ENCODE measurements at regions not wholly inside any gene's neighbourhood (a gene's known extent, or its start where the extent isn't known, plus 50 kb on each side); places are given as distances from the start of the nearest gene placed in this dataset.

DNA sequence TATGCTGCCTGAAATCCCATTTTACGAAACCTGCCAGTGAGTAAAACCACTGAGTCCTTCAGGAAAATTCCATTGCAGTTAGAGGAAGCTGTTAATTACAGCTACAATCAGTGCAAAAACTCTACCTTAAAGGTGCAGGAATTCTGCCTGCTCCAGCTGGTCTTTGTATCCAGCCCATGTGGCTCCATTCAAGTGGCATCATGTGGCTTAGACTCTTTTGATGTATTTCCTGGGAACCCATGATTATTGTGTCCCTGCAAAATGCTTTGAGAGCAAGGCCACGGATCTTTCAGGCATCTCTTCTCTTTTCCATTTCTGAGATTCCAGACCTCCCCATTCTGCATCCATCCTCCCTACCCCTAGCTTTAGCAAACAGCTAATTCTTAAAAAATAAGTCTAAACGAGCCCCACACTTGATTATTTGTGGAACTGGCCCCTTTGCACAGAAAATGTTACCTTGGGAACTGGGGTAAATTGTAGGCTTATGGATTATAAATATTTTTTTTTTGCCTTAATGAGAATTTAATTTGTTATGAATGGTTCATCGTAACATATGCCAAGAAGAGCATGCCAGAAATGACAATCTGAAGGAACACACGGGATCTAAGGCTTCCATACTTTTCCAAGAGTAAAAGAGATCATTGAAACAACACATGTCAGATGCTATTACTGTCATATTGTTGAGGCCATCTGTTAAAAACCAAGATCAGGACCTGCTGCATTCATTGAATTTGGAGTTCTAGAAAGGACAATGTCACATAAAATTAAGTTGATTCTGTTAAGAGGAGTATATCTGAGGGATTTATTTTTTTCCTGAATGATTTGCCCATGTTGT lies 144.6 kb downstream of the TPH2 start:
- DNase-seq = no peak

DNA sequence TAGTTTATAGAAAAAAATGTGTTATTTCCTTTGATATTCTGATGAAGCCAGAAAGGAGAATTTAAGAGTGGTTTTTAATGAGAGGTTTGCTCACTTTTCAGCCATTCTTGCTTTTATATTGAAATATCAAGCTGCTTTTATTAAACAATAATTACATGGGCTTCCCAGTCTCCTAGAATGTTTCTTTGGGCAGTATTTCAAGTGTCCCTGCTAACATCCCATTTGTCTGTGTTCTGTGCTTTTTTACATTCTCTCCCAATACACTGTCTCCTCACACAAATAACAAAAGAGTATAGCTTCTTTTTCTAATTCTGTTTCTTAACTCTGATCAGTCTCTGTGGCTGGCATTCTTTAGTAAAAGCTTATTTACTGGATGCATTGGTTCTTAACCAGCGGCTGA lies 145.4 kb downstream of the TPH2 start:
- no peak for DNase-seq

DNA sequence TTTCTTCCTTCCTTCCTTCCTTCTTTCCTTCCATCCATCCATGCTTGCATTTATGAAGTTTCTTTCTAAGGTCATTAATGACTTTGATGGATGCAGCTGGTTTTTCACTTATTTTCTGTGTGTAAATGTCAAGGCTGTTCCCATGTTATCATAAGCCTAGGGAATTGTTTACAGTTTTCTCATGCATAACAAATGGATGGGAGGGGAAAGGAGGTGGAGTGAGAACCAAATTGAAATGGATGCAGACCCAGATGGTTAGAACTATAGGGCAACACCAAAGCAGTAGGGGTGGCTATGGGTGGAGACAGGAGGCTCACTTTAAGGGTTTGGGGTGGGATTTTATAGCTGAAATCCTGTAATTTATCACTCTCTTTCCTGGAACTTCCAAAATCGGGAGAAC lies 146.2 kb downstream of the TPH2 start:
- DNase-seq = no peak

DNA sequence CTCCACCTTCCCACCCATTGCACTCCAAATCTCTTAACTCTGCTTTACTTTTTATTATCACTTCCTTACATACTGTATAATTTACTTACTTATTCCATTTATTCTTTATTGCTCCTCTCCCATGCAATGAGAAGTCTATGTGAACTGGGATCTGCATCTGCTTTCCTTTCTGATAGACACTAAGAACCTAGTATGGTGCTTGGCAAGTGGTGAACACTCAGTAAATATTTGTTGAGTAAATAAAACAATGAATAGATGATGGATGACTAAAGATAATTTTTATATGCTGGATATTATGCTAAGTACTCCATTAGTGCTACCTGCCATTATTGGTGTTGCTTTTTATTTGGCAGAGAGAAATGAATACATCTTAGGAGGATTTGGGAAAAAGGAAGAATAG lies 151.0 kb downstream of the TPH2 start:
- DNase-seq = peak; percentile 93

DNA sequence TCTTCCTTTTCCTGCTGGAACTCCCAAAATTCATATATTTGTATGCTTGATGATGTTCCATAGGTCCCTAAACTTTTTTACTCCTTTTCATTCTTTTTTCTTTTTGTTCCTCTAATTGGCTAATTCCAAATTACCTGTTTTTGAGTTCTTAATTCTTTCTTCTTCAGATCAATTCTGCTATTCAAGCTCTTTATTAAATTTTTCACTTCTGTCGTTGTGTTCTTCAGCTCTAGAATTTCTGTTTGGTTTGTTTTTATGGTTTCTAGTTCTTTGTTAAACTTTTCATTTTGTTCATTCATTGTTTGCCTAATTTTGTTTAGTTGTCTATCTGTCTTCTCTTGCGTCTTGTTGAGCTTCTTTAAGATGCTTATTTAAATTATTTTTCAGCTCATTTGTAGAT lies 154.8 kb downstream of the TPH2 start:
- DNase-seq = no peak

DNA sequence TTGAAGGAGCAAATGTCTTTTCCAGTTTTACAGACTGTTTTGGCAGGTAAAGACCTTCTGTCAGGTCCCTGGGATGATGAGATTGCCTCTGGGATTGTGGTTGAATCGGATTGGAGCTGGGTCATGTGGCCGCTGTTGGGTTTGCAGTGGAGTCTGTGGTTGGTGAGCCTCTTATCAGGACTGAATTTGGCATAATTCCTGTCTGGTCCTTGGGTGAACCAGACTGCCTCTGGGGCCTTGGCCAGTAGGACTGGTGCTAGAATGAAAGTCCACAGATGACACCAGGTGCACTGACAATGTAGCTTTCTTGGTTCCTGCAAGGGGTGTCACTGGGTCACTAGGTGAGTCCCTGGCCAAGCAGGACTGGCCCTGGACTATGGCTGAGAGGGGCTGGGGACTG lies 155.3 kb downstream of the TPH2 start:
- DNase-seq = no peak

DNA sequence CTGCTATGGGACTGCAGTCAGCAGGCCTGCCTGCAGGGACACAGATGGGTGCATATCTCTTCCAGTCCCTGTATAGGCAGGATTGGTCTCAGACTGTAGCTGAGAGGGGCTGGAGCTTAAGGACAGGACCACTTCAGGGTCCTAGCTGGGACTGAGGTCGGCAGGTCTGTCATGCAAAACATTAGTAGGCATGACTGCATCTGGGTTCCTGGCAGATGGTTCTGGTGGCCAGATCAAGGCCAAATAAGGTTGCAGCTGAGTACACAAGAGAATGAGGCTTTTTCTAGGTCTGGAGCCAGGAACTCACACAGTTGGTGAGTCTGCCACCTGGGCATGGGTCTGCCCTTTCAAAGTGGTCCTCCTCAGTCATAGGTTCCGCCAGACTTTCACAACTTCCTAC lies 155.8 kb downstream of the TPH2 start:
- DNase-seq = peak; percentile 48

DNA sequence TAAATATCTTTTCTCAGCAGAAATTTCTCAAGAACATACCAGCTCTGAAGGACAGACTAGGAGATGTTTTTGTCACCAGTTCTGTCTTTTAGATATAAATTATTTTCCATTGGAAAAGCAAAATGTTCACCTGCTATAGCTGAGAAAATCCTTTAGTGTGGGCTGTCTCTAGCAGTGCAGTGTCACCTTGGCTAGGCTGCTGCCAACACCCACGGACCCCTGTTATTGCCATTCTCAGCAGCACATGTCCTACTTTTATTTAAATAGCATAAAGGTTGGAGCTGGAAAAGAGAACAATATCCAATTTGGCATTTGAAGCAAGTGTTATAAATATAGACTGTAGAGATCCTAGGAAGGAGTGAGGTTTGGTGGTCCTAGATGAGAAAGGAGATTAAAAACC lies 156.4 kb downstream of the TPH2 start:
- DNase-seq = no peak

DNA sequence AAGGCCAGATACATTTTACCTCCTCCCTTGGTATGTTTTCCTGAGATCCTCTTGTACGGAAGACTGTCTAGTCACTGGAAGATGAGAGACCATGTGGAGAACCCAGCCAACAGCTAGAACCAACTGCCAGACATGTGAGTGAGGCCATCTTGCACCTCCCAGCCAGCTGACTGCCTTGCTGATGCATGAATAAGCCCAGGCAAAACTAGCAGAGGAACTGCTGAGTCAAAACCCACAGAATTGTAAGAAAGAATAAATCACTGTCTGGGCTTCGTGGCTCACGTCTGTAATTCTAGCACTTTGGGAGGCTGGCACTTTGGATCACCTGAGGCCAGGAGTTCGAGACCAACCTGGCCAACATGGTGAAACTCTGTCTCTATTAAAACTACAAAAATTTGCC lies 160.0 kb downstream of the TPH2 start:
- no peak for DNase-seq

DNA sequence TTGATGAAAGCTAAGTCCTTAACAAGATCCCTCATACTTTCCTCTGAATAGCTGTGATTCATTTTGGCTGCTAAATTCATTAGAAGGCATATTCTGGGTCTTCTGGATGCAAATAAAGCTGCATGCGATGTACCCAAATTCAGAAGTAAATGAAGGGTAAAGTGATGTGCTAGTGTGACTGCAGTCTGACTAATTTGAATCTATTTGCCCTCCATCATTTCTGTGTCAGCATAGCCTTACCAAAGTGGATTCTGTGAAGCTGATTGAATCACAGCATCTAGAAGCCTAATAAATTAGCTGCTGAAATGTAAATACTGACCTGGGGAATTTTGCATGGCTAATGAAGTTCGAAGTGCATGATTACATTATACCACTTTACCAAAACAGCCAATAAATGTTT lies 162.2 kb downstream of the TPH2 start:
- no peak for DNase-seq

DNA sequence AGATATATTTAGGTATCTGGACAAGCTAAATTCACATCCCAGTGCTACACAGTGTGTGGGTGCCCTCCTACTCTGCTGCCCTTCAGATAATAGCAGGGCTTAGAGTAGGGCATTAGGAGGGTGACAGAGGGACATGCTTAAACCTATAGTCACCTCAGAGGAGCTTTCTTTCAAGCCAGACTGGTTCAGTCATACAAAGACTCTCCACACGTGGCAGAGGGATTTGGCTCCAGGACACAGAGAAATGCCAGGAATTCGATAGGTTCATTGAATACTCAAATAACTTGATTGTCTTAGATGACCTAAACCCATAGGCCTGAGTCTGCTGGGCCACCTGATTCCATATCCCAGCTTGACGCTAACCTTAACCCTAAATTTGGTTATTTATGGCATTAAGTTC lies 163.5 kb downstream of the TPH2 start:
- DNase-seq = no peak

DNA sequence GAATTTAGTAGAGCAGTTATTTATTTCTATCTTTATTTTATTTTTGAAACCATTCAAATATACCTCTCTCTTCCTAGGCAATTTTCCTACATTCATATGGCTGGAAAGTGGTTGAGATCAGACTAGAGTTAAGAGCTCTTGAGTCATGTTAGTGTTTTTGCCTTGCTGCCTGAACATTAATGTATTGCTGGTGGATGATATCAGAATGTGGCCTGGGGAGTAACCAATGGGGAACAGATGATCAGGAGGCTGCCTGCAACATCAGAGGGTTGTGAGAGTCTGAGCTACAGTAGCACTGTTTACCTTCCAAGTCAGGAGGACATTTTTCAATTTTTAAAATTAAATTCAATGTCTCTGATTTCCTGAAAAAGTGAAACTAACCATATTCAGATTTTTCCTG lies 166.3 kb upstream of the TRHDE start:
- no peak for DNase-seq

DNA sequence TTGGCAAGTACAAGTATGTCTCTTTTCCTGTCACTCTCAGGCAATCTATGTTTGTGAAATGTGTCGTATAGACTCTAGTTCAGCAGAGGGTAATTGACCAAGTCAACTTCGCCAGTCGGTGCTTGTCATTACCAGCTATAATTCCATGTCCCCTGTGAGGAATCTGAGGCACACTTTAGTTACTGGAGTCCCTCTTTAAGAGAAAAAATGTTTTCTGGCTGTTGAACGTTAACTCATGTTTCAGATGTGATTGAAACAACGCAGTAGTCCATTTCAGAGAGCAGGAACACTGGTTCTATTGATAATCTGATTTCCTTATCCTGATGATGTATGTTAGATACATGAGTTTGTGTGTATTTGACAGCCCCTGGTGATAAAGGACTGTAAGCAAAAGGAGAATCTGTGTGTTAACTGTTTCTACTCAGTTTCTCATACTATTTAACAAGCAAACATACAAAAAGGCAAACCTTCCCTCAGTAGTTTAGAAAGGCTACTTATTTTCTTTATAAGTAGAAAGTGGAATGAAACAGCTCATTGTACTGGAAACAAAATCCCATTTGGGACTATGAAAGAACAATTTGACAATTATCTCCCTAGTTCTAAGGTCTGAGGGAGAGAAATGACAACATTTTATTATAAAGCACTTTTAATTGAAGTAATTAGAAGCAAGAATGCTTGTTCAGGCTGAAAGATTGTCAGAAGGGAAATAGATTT lies 161.1 kb upstream of the TRHDE start:
- DNase-seq = no peak

DNA sequence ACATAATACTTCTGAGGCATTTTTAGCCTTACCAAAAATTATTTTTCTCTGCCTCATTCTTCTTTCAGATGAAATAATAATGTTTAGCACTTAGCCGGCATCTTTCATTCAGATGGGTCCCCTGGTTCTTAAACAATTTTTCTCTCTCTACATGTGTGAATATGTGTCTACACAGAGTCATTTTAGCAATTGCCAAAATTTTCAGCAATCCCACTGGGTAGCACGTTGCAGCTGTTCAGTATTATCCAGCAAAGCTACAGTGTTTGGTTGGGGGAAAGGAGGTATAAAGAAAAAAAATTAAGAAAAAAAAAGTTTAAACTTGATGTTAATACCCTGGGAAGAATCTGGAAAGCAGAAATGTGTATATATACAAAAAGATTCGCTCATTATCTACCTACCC lies 160.5 kb upstream of the TRHDE start:
- DNase-seq = no peak

DNA sequence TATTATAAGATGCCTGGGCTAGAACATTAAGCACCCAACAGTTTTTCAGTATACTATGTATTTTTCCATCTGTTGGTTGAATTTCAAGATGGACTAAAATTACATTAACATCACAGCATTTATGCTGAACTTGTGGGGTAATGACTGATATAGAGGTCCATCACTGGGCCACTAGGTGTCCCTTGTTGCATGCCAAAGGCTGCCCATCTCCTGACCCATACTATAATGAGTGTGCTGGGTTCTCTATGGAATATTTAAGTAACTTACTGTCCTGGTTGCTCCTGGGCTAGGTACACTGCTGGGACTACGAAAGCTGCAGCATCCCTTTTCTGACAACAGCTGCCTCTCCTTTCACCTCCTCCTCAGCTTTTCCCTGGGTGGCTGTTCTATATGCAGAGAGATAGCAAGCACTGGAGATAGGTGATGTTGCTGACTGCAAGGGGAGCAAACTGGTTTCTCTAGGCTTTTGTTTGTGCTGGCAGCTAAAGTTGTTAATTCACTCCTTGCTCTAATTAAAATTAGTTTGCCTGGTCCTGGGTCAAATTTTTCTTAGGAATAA lies 138.6 kb upstream of the TRHDE start:
- DNase-seq = no peak

DNA sequence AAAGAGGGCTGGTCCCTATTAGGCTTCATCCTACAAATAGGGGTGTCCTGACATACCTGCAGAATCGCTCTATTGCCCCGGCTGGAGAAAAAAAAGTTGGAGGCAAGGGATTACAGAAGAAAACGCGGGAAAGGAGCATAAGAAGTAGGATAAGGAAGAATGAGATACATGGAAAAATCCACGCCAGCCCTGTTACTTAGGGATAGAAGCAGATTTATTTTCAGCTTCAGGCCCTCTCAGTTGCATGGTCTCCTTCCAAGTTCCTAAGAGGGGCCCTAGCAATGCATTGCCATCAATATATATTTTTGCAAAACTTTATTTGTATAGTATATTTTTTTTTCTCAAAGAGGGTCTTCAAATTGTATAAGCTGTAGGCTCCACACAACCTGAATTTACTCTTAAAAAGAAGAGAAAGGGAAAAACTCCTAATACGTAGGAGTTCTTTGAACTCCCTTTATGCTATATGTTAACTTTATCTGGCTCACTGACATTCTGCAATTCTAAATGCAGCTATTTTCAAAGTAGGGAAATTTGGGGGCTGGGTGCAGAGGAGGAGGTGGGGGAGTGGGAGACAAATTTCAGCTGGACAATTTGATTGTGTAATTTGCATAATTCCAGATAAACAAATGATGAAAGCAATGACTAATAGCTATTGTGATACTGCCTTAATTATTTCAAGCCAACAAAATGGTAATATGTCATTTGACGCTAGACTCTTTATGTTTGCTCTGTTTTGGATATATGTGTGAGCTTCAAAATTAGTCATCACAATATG lies 137.7 kb upstream of the TRHDE start:
- no peak for DNase-seq

DNA sequence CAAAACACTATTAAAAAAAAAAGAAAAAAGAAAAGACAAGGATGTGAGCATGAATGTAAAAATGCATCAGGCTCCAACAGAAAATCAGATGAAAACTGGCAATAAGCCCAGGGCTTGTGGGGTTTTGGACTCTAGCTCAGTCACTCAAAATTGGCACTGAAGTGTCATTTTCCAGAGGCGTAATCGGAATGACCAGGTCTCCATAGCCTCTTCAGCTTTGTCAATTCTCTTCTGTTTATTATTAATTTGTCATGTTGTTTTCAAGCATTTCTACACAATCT lies 137.2 kb upstream of the TRHDE start:
- peak; percentile 59 for DNase-seq

DNA sequence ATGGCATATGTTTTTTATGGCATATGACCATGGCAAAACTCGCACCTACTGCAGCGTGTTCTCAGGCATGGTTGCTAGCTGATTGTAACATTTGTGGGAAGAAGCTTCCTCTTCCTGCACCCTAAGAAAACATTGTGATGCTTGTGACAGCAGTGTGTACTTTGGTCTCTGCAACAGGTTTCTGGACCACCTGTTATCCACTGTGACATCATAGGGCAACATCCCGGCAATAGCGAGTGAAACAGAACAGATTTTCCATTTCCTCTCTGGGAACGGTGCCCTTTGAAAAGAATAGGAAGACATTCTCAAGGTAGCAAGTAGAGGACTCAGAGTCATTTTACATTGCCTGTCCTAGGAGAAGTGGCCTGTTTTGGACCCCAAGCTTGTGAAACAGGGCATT lies 135.4 kb upstream of the TRHDE start:
- DNase-seq = no peak

DNA sequence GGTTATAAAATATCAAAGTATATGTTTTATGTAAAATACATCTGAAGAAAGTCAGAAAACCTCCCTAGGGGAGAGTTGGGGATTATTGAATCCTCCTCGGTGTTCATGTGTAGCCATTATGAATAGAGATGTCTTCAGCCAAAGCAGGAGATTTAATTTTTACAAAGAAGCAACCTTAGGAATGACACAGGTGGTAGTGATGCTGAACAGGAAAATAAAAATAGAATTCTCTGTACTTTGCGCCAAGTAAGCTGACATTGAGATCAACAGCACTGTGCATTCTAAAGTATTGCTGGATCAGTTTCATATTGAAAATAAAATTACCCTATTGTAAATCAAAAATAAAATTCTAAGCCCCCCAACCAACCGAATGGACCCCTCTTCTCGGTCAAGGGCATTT lies 132.8 kb upstream of the TRHDE start:
- DNase-seq = no peak

DNA sequence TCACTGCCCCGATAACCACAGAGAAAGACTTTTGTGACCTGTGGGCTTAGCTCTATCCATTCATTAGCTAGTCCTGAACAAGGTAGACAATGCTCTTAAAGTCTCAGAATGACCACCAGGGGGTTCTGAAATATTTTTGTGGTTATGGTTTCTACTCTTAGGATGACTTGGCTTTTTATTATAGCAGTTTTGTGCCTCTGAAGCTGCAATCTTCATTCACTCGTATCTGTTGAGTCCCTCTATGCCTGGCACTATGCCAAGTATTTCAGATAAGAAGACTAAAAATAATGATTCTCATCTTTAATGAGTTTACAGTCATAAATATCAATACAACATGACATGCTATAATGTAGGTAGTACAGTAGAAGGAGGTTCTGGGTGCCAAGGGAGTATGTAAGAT lies 130.8 kb upstream of the TRHDE start:
- peak; percentile 1 for DNase-seq

DNA sequence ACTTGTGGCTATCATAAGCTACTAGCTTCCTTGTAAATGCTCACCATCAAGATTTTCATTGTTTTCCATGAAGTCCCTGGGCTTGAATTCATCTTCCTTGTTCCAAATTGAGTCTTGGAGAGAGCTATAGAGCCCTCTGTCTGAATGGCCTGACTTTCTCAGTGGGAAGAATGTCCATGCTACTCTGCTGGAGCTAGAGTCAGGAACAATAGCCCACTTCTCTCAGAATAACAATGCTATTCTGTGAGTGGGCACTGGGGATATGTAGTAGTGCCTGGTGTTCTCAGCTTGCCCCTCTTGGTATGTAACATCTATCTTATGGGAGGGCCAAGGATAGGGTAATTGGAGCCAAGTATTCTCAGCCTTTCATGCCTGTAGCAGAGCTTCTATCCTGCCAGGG lies 127.6 kb upstream of the TRHDE start:
- DNase-seq = no peak

DNA sequence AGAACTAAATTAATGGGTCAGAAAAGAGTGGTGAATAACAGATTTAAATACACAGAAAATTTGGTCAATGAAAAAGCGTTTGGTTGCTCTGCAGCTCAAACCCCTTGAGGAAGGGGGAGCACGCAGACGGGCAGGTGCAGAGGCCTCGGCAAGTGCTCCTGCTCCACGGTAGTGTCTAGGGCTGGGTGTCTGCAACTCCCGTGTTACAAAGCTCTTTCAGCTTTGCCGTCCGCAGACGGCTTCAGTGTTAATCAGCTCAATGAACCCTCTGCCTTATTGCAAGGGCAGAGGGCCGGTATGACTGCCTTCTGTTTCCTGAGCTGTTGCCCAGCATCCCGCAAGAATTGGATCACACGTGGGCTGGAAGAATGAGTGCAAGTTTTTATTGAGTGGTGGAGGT lies 125.7 kb upstream of the TRHDE start:
- DNase-seq = no peak

DNA sequence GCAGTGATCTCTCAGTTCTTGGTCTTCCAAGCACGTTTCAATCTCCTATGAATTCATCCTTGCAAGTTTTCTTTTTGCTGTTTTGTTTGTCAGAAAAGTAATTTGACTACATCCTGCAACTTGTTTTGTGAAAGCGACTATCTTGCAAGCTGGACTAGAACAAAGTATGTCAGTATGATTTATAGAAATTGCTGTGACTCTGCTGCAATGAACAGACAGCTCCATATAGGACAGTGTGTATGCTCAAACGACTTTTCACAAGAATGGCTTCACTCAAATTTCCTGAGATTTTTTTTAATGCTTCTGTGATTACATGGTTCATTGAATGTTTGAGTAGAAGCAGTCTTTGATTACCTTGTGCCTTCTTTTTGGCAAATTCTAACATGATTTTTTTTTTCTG lies 123.5 kb upstream of the TRHDE start:
- DNase-seq = no peak

DNA sequence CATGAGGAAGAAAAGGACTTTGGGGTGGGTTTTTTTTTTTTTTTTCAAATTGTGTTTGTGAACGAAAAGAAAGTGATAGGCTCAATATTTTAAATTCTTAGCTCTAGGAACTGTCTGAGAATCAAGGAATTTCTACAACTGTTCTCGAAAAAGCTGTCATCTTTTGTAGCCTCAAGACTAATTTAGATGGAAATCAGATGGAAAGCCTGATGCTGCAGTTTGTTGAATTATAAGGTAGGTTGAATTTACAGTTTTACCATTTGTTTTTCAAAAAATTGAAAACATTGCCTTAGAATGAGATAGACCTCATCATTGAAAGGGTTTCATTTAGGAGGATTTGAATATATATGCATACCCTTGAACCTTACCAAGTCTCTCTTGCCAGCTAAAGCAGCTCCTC lies 109.3 kb upstream of the TRHDE start:
- DNase-seq = no peak
